Kidney (tissue), 13 donors: ENCODE measurements at regions not wholly inside any gene's neighbourhood (a gene's known extent, or its start where the extent isn't known, plus 50 kb on each side); places are given as distances from the start of the nearest gene placed in this dataset.

Source experiments
- DNase-seq, 5 donors: peaks; one replicate each; pipeline ENCODE4 v3.0.0-alpha.2; 2013 to 2020
- FAIRE-seq: peaks from 2 replicates; lab custom pipeline; 2012; peaks lifted over from hg19 to GRCh38; lab: Jason Lieb, UNC
- H3K27ac ChIP-seq, 2 donors: one replicate each; pipeline ENCODE4 v1.7.0; 2013; ENCODE audit warnings: low read depth in 2 of 2, low read length in 2 of 2, inconsistent platforms in 1 of 2
- H3K27me3 ChIP-seq: one replicate; pipeline ENCODE4 v1.7.1; 2013; ENCODE audit warnings: low read length, inconsistent platforms; ENCODE audit not compliant: control insufficient read depth, insufficient read depth
- H3K36me3 ChIP-seq, 3 donors: one replicate each; pipeline versions ENCODE4 v1.7.0 to v1.7.1; 2013; ENCODE audit warnings: low read length in 3 of 3, control low read depth in 1 of 3, inconsistent platforms in 1 of 3; ENCODE audit not compliant: insufficient read depth in 3 of 3, control insufficient read depth in 2 of 3
- H3K4me1 ChIP-seq, 3 donors: one replicate each; pipeline versions ENCODE4 v1.7.0 to v1.7.1; 2013; ENCODE audit warnings: low read length in 3 of 3, inconsistent platforms in 1 of 3, low read depth in 1 of 3; ENCODE audit not compliant: control insufficient read depth in 2 of 3, insufficient read depth in 2 of 3
- H3K4me3 ChIP-seq, 3 donors: one replicate each; pipeline versions ENCODE4 v1.7.0 to v1.8.1; 2013; ENCODE audit warnings: low read length in 3 of 3, control low read depth in 1 of 3, inconsistent platforms in 1 of 3
- H3K9ac ChIP-seq, 3 donors: one replicate each; pipeline versions ENCODE4 v1.7.0 to v1.7.1; 2013; ENCODE audit warnings: low read length in 3 of 3, control low read depth in 1 of 3, inconsistent platforms in 1 of 3
- H3K9me3 ChIP-seq, 3 donors: one replicate each; pipeline versions ENCODE4 v1.7.0 to v1.7.1; 2013; ENCODE audit warnings: low read length in 3 of 3, control low read depth in 1 of 3, inconsistent platforms in 1 of 3; ENCODE audit not compliant: control insufficient read depth in 2 of 3, insufficient read depth in 1 of 3
- intact Hi-C: fragments of 100-400 bp; cut with DNase I; formaldehyde crosslinking; loops from one replicate; pipeline ENCODE4 v1.11.1; 2022
- TF ChIP-seq, protein P1 (sequence below): IDR thresholded peaks from 3 replicates; pipeline ENCODE4 v1.5.1; 2012; ENCODE audit warnings: mild to moderate bottlenecking, moderate library complexity, borderline replicate concordance; ENCODE audit not compliant: insufficient read depth; ENCODE audit errors: extremely low read depth
- donor health status: control.
- donor health status: control.
- donor health status: control.
- donor health status: control.
- donor health status: control.
- donor health status: DM: yes; HTN: yes; CAD: no.
- donor health status: Normal renal cell carcinoma (clear cell type).

DNA sequence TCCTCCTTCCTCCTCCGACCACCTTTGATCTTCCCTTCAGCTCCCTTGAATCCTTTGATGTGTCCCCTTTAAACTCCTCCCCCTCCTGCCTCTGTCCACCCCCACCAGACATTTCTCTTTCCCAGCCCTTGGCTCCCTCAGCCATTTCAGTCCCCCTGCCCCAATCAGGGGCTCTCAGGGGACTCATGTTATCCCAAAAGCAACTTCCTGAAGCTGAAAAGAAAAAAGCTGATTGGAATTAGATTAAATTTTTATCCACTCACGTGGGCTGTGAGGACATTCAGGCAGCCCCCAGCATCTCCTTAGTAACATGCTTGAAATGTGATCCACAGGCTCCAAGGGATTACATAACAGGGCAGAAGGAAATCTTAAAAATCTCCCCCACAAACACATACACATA lies 81.3 kb downstream of the NEURL3 start:
- no peak for FAIRE-seq
- peak in 4 of 5 donors; percentile 56 to 90 (median 70) for DNase-seq
- Histone ChIP-seq H3K4me1 (peaks cover 0 to 4% (median 3%) of the 10 kb centered on the region in 3 donors), H3K9me3 (no peaks in the 10 kb centered on the region), H3K9ac (no peak overlapping the region), H3K4me3 (no peak overlapping the region), H3K36me3 (no peaks in the 10 kb centered on the region), H3K27me3 (no peaks in the 10 kb centered on the region), H3K27ac (no peak overlapping the region)
- TF ChIP-seq, protein P1, sequence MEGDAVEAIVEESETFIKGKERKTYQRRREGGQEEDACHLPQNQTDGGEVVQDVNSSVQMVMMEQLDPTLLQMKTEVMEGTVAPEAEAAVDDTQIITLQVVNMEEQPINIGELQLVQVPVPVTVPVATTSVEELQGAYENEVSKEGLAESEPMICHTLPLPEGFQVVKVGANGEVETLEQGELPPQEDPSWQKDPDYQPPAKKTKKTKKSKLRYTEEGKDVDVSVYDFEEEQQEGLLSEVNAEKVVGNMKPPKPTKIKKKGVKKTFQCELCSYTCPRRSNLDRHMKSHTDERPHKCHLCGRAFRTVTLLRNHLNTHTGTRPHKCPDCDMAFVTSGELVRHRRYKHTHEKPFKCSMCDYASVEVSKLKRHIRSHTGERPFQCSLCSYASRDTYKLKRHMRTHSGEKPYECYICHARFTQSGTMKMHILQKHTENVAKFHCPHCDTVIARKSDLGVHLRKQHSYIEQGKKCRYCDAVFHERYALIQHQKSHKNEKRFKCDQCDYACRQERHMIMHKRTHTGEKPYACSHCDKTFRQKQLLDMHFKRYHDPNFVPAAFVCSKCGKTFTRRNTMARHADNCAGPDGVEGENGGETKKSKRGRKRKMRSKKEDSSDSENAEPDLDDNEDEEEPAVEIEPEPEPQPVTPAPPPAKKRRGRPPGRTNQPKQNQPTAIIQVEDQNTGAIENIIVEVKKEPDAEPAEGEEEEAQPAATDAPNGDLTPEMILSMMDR, result no peak
- intact Hi-C loops, result no loop called here
